K562 (cell line): ENCODE measurements at regions not wholly inside any gene's neighbourhood (a gene's known extent, or its start where the extent isn't known, plus 50 kb on each side); places are given as distances from the start of the nearest gene placed in this dataset.

Experiments used
- ATAC-seq: fragments of 200-7000 bp; cut with Tn5 transposase; 3 replicates; pipeline ENCODE4 v1.9.1; 2020; ENCODE audit warnings: moderate library complexity
- BruUV-seq: library from RNA; stranded (reverse); fragments of 400-500 nt; replicated peaks from 2 replicates; lab custom pipeline; 2021; lab: Mats Ljungman, UMichigan
- CTCF ChIA-PET: fragments of 300-600 bp; formaldehyde crosslinking; extraction: SDS; loops from one replicate; lab custom pipeline; 2021; ENCODE audit warnings: low intra/inter-chr PET ratio; lab: Yijun Ruan, JAX
- POLR2A ChIA-PET: fragments of 300-600, 350-650 bp; sonication (Branson Sonifier 250); formaldehyde crosslinking; extraction: SDS; loops from one replicate; lab custom pipeline; 2021; ENCODE audit warnings: antibody characterized with exemption, inconsistent platforms; lab: Yijun Ruan, JAX
- DNase-seq, 4 experiments: peaks; one replicate each; pipeline versions ENCODE4 v3.0.0 to v3.0.0-alpha.2; 2011 to 2018; ENCODE audit warnings: low spot score in 3 of 4, mixed read lengths in 3 of 4; ENCODE audit errors: extremely low read depth in 1 of 4
- FAIRE-seq: peaks from 2 replicates; lab custom pipeline; 2011; peaks lifted over from hg19 to GRCh38; lab: Jason Lieb, UNC
- H2AFZ ChIP-seq: 2 replicates; pipeline ENCODE4 v1.6.0; 2011; ENCODE audit warnings: low read depth, low read length, control low read depth, inconsistent platforms
- H3K27ac ChIP-seq: fragments of 200-600 bp; 3 replicates; pipeline ENCODE4 v1.8.0; 2011; ENCODE audit warnings: low read depth, mild to moderate bottlenecking, control low read depth, inconsistent platforms, low read length, moderate library complexity, mixed read lengths; ENCODE audit errors: extremely low read depth
- H3K27me3 ChIP-seq, 2 experiments: fragments of 300-600 bp in 1 of 2; 2 replicates in 1 of 2; 3 replicates in 1 of 2; pipeline versions ENCODE4 v1.6.0 to v1.8.0; 2011; ENCODE audit warnings: inconsistent platforms in 2 of 2, low read length in 2 of 2, mild to moderate bottlenecking in 1 of 2, mixed read lengths in 1 of 2, moderate library complexity in 1 of 2; ENCODE audit not compliant: control insufficient read depth in 2 of 2, insufficient read depth in 2 of 2
- H3K36me3 ChIP-seq: fragments of 300-600 bp; 3 replicates; pipeline ENCODE4 v1.8.0; 2011; ENCODE audit warnings: mild to moderate bottlenecking, low read length, inconsistent platforms; ENCODE audit not compliant: control insufficient read depth, insufficient read depth
- H3K4me1 ChIP-seq, 2 experiments: fragments of 200-600 bp in 1 of 2; replicated peaks in 1 of 2; 2 replicates in 1 of 2; 3 replicates in 1 of 2; pipeline versions ENCODE4 v1.5.1 to v1.8.0; 2011; ENCODE audit warnings: inconsistent platforms in 2 of 2, low read length in 2 of 2, mild to moderate bottlenecking in 1 of 2, mixed read lengths in 1 of 2, moderate library complexity in 1 of 2; ENCODE audit not compliant: control insufficient read depth in 2 of 2, insufficient read depth in 2 of 2
- H3K4me2 ChIP-seq: 2 replicates; pipeline ENCODE4 v1.6.1; 2011; ENCODE audit warnings: low read length, control low read depth, inconsistent platforms, mixed read lengths; ENCODE audit not compliant: insufficient read depth
- H3K4me3 ChIP-seq: fragments of 200-600 bp; sonication (generic), shearing (Covaris generic); 2 replicates; pipeline ENCODE4 v1.5.1; 2016; ENCODE audit warnings: control low read depth, inconsistent platforms
- H3K79me2 ChIP-seq: fragments of 200-600 bp; 3 replicates; pipeline ENCODE4 v1.8.0; 2011; ENCODE audit warnings: low read length, inconsistent platforms; ENCODE audit not compliant: control insufficient read depth, insufficient read depth
- H3K9ac ChIP-seq, 2 experiments: 2 replicates each; pipeline versions ENCODE4 v1.6.0 to v1.6.1; 2011; ENCODE audit warnings: low read depth in 2 of 2, low read length in 2 of 2, control low read depth in 1 of 2, inconsistent platforms in 1 of 2, mild to moderate bottlenecking in 1 of 2, mixed read lengths in 1 of 2; ENCODE audit not compliant: insufficient read depth in 1 of 2
- H3K9me1 ChIP-seq: one replicate; pipeline ENCODE4 v1.6.0; 2011; ENCODE audit warnings: inconsistent platforms, mild to moderate bottlenecking, low read length, moderate library complexity; ENCODE audit not compliant: control insufficient read depth, insufficient read depth
- H3K9me3 ChIP-seq: replicated peaks from 2 replicates; pipeline ENCODE4 v1.5.1; 2011; ENCODE audit warnings: low read depth, low read length, inconsistent platforms; ENCODE audit not compliant: control insufficient read depth, insufficient read depth
- H4K20me1 ChIP-seq: replicated peaks from 2 replicates; pipeline ENCODE4 v1.6.1; 2011; ENCODE audit warnings: low read length, inconsistent platforms, mixed read lengths; ENCODE audit not compliant: control insufficient read depth, insufficient read depth
- ARHGAP35 ChIP-seq: fragments of 450-650 bp; IDR thresholded peaks from 2 replicates; pipeline ENCODE4 v1.6.1; 2018; ENCODE audit not compliant: partially characterized antibody
- BRD4 ChIP-seq: fragments of 200-600 bp; sonication (generic); IDR thresholded peaks from 2 replicates; pipeline ENCODE4 v1.6.1; 2017; ENCODE audit warnings: inconsistent platforms
- CBX2 ChIP-seq: fragments of 200-600 bp; sonication (generic); IDR thresholded peaks from one replicate; pipeline ENCODE4 v1.6.1; 2012; ENCODE audit warnings: mild to moderate bottlenecking, low read length, inconsistent platforms; ENCODE audit not compliant: insufficient read depth, poor library complexity, severe bottlenecking
- EZH2 ChIP-seq: IDR thresholded peaks from 2 replicates; pipeline ENCODE4 v1.6.1; 2012; ENCODE audit warnings: low read depth, mild to moderate bottlenecking, inconsistent platforms, low read length, borderline replicate concordance
- GTF2F1 ChIP-seq: IDR thresholded peaks from 2 replicates; pipeline ENCODE4 v1.6.1; 2011; ENCODE audit warnings: low read depth, low read length, improper control_type of control experiment
- HDAC2 ChIP-seq: fragments of 450-650 bp; IDR thresholded peaks from 2 replicates; pipeline ENCODE4 v1.6.1; 2016; ENCODE audit warnings: mild to moderate bottlenecking
- LEF1 ChIP-seq: fragments of 450-650 bp; IDR thresholded peaks from 2 replicates; pipeline ENCODE4 v1.6.1; 2016; ENCODE audit warnings: mild to moderate bottlenecking
- MEF2D ChIP-seq: conservative IDR thresholded peaks from 2 replicates; pipeline ENCODE4 v1.6.1; 2016; ENCODE audit warnings: low read depth, missing genetic modification characterization, missing compliant biosample characterization
- NBN ChIP-seq: fragments of 450-650 bp; IDR thresholded peaks from 2 replicates; pipeline ENCODE4 v1.6.1; 2016; ENCODE audit warnings: low read depth, mild to moderate bottlenecking
- NCOA6 ChIP-seq: fragments of 450-650 bp; IDR thresholded peaks from 2 replicates; pipeline ENCODE4 v1.6.1; 2017; ENCODE audit warnings: mild to moderate bottlenecking
- SMARCA5 ChIP-seq: fragments of 450-650 bp; IDR thresholded peaks from 2 replicates; pipeline ENCODE4 v1.6.1; 2016
- SRF ChIP-seq, 2 experiments: fragments of 250-450, 450-650 bp in 1 of 2; sonication (Bioruptor Pico) in 1 of 2; sonication (generic) in 1 of 2; formaldehyde crosslinking; IDR thresholded peaks; 2 replicates each; pipeline versions ENCODE4 v1.5.0 to v1.5.1; 2020 to 2022; ENCODE audit warnings: mild to moderate bottlenecking in 1 of 2, missing genetic modification reagents in 1 of 2
- TAF7 ChIP-seq: fragments of 450-650 bp; IDR thresholded peaks from 2 replicates; pipeline ENCODE4 v1.6.1; 2016; ENCODE audit warnings: missing genetic modification characterization, missing compliant biosample characterization
- ZNF140 ChIP-seq: fragments of 250-450 bp; sonication (Bioruptor Pico); IDR thresholded peaks from 2 replicates; pipeline ENCODE4 v1.8.0; 2021; ENCODE audit warnings: moderate library complexity, mild to moderate bottlenecking, inconsistent platforms
- ZZZ3 ChIP-seq: fragments of 450-650 bp; IDR thresholded peaks from 2 replicates; pipeline ENCODE4 v1.6.1; 2016; ENCODE audit warnings: antibody characterized with exemption, mild to moderate bottlenecking, moderate library complexity
- WGBS: fragments of 100-300 bp; shearing (Covaris generic); methylation state at CpG from one replicate; pipeline ENCODE4 v1.1.6; 2016; ENCODE audit warnings: low coverage, mixed read lengths; ENCODE audit not compliant: insufficient coverage; ENCODE audit errors: missing lambda C conversion rate; 5-methylcytosine and 5-hydroxymethylcytosine counted together
- in situ Hi-C: fragments of 300-500 bp; cut with MboI; formaldehyde crosslinking; loops from 4 replicates; pipeline ENCODE4 v1.15.0; 2018; ENCODE audit warnings: inconsistent platforms, mixed read lengths
- intact Hi-C: fragments of 100-400 bp; cut with micrococcal nuclease; formaldehyde crosslinking; loops from 2 replicates; pipeline ENCODE4 v1.14.2; 2022
- TF ChIP-seq, protein P1 (sequence below): fragments of 450-650 bp; formaldehyde crosslinking; IDR thresholded peaks from 2 replicates; pipeline ENCODE4 v1.4.0; 2020; ENCODE audit warnings: mild to moderate bottlenecking
- TF ChIP-seq, protein P2 (sequence below), 2 experiments: fragments of 450-650 bp in 1 of 2; sonication (generic) in 1 of 2; formaldehyde crosslinking; conservative IDR thresholded peaks; 2 replicates each; pipeline versions ENCODE4 v1.4.0 to v1.8.1; 2020 to 2022; ENCODE audit warnings: mild to moderate bottlenecking in 1 of 2, missing genetic modification reagents in 1 of 2
- TF ChIP-seq, protein P3 (sequence below): IDR thresholded peaks from 2 replicates; pipeline ENCODE4 v1.6.1; 2016; ENCODE audit warnings: missing genetic modification characterization, missing compliant biosample characterization
- TF ChIP-seq, protein P4 (sequence below): fragments of 450-650 bp; formaldehyde crosslinking; IDR thresholded peaks from 2 replicates; pipeline ENCODE4 v1.4.0; 2022; ENCODE audit warnings: missing genetic modification characterization

- Histone ChIP-seq H3K4me3 (no peak overlapping the region), H3K9me1 (no peaks in the 10 kb centered on the region), H3K27me3 (peaks cover 4 to 14% of the 10 kb centered on the region in 2 experiments), H3K9me3 (no peaks in the 10 kb centered on the region), H3K36me3 (no peaks in the 10 kb centered on the region), H3K79me2 (no peaks in the 10 kb centered on the region)
- in situ Hi-C loops: no loop called here
- WGBS: 14% methylated on average over 3 of the region's 3 CpGs
- DNase-seq (no peak), FAIRE-seq (no peak), ATAC-seq (no peak)
- ChIA-PET CTCF (no interaction called here), POLR2A (no interaction called here)
- TF ChIP-seq SRF (CRISPR knock-in tag; IDR thresholded peaks at IDR 0.05): no peak
- TF ChIP-seq, protein P1, sequence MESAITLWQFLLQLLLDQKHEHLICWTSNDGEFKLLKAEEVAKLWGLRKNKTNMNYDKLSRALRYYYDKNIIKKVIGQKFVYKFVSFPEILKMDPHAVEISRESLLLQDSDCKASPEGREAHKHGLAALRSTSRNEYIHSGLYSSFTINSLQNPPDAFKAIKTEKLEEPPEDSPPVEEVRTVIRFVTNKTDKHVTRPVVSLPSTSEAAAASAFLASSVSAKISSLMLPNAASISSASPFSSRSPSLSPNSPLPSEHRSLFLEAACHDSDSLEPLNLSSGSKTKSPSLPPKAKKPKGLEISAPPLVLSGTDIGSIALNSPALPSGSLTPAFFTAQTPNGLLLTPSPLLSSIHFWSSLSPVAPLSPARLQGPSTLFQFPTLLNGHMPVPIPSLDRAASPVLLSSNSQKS: no peak
- TF ChIP-seq TAF7 (tag): no peak
- no peak for TF ChIP-seq GTF2F1
- TF ChIP-seq, protein P2, sequence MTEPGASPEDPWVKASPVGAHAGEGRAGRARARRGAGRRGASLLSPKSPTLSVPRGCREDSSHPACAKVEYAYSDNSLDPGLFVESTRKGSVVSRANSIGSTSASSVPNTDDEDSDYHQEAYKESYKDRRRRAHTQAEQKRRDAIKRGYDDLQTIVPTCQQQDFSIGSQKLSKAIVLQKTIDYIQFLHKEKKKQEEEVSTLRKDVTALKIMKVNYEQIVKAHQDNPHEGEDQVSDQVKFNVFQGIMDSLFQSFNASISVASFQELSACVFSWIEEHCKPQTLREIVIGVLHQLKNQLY (CRISPR knock-in tag; conservative IDR thresholded peaks at IDR 0.05): no peak
- no peak for TF ChIP-seq EZH2
- no peak for TF ChIP-seq SMARCA5
- TF ChIP-seq CBX2: no peak
- no peak for TF ChIP-seq BRD4
- TF ChIP-seq NBN: no peak
- no peak for TF ChIP-seq ZZZ3
- TF ChIP-seq ZNF140 (CRISPR knock-in tag): no peak
- TF ChIP-seq ARHGAP35: no peak
- TF ChIP-seq LEF1: no peak
- no peak for TF ChIP-seq NCOA6
- TF ChIP-seq, protein P3, sequence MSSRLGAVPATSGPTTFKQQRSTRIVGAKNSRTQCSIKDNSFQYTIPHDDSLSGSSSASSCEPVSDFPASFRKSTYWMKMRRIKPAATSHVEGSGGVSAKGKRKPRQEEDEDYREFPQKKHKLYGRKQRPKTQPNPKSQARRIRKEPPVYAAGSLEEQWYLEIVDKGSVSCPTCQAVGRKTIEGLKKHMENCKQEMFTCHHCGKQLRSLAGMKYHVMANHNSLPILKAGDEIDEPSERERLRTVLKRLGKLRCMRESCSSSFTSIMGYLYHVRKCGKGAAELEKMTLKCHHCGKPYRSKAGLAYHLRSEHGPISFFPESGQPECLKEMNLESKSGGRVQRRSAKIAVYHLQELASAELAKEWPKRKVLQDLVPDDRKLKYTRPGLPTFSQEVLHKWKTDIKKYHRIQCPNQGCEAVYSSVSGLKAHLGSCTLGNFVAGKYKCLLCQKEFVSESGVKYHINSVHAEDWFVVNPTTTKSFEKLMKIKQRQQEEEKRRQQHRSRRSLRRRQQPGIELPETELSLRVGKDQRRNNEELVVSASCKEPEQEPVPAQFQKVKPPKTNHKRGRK (tag): no peak
- TF ChIP-seq, protein P4, sequence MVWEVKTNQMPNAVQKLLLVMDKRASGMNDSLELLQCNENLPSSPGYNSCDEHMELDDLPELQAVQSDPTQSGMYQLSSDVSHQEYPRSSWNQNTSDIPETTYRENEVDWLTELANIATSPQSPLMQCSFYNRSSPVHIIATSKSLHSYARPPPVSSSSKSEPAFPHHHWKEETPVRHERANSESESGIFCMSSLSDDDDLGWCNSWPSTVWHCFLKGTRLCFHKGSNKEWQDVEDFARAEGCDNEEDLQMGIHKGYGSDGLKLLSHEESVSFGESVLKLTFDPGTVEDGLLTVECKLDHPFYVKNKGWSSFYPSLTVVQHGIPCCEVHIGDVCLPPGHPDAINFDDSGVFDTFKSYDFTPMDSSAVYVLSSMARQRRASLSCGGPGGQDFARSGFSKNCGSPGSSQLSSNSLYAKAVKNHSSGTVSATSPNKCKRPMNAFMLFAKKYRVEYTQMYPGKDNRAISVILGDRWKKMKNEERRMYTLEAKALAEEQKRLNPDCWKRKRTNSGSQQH (CRISPR knock-in tag): no peak
- no peak for TF ChIP-seq HDAC2
- TF ChIP-seq MEF2D (tag): no peak
- TF ChIP-seq, all 486 proteins: peak for 0
- Histone ChIP-seq H3K4me2 (no peak overlapping the region), H3K27ac (no peak overlapping the region), H4K20me1 (no peaks in the 10 kb centered on the region), H3K4me1 (no peaks in the 10 kb centered on the region), H2AFZ (no peak overlapping the region), H3K9ac (no peak overlapping the region)
- intact Hi-C loops: no loop called here
- BruUV-seq: no TSS peak
These were observed 349.9 kb upstream of the NFE2L3 start for GRCh38 chr7:25802057-25802456.
